ENCODE measurements at regions not wholly inside any gene's neighbourhood (a gene's known extent, or its start where the extent isn't known, plus 50 kb on each side); places are given as distances from the start of the nearest gene placed in this dataset.

DNA sequence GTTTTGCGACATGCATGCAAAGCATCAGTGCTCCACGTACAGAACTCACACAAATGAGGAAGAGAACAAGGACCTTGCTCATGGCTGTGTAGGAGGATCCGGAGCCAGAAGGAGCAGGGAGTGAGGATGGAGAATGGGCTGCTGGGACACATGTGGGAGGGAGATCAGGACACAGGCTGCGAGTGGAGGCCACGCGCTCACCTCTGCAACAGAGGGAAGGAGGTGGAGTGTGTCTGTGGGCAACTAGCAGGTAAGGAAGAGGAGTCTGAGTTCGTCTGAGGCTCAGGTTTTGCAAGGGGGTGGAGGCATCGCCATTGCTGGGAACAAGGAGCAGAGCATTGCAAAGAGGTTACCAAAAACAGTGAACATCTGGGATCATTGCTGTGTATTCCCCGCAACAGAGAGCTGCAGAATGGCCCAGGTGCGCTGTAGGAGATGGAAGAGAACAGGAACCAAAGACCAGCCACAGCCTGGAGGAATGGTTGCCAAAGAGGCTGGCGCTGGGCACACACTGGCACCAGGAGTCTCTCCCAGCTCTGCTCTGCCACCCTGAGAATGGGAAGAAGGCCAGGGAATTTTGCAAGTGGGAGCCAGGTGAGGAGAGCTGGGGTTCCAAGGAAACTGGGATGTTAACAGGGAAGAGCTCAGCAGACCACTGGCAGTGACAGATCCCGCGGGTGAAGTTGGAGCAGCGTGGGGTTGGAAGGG is 90.0 kb upstream of the RPS6KA2 start:
- H3K27me3 Mint-ChIP-seq (ENCODE audit: insufficient read depth, low read depth), result peaks cover 2% of the 10 kb centered on the region
- no peak overlapping the region for H3K4me3 Mint-ChIP-seq
- DNase-seq (ENCODE audit: low spot score), result no peak

GRCh38 chr6:166715992-166716391 is 88.9 kb upstream of the RPS6KA2 start:
- Histone ChIP-seq H3K36me3 (no peaks in the 10 kb centered on the region), H3K27ac (no peak overlapping the region), H3K4me1 (no peaks in the 10 kb centered on the region), H3F3A (ENCODE audit: low read depth) (no peaks in the 10 kb centered on the region), H3K79me2 (ENCODE audit: low read depth) (no peaks in the 10 kb centered on the region), H3K4me2 (no peak overlapping the region), H3K27me3 (no peaks in the 10 kb centered on the region), H3K9ac (no peak overlapping the region), H2AFZ (replicated peaks) (no peak overlapping the region), H3K9me3 (ENCODE audit: low read depth) (no peaks in the 10 kb centered on the region), H4K20me1 (ENCODE audit: low read depth) (no peaks in the 10 kb centered on the region), H3K4me3 (no peak overlapping the region)
- no peak for DNase-seq (ENCODE audit: low spot score)
- no peak overlapping the region for H3K27ac Mint-ChIP-seq
- H3K4me1 Mint-ChIP-seq, result peaks cover 9% of the 10 kb centered on the region
- no peak overlapping the region for H3K4me3 Mint-ChIP-seq
- no peak for TF ChIP-seq CTCF (IDR thresholded peaks at IDR 0.05)
- peaks cover 4% of the 10 kb centered on the region for H3K9me3 Mint-ChIP-seq
- peaks cover 2% of the 10 kb centered on the region for H3K27me3 Mint-ChIP-seq (ENCODE audit: insufficient read depth, low read depth)
- no peaks in the 10 kb centered on the region for H3K36me3 Mint-ChIP-seq

More for the DNA sequence above, 90.0 kb upstream of the RPS6KA2 start:
- peaks cover 9% of the 10 kb centered on the region for H3K4me1 Mint-ChIP-seq
- Histone ChIP-seq H3F3A (ENCODE audit: low read depth) (no peaks in the 10 kb centered on the region), H4K20me1 (ENCODE audit: low read depth) (no peaks in the 10 kb centered on the region), H3K4me3 (no peak overlapping the region), H3K9ac (no peak overlapping the region), H3K27me3 (no peaks in the 10 kb centered on the region), H3K4me2 (no peak overlapping the region), H3K79me2 (ENCODE audit: low read depth) (no peaks in the 10 kb centered on the region), H3K27ac (no peak overlapping the region), H3K9me3 (ENCODE audit: low read depth) (no peaks in the 10 kb centered on the region), H3K4me1 (no peaks in the 10 kb centered on the region), H3K36me3 (no peaks in the 10 kb centered on the region), H2AFZ (replicated peaks) (no peak overlapping the region)
- no peaks in the 10 kb centered on the region for H3K36me3 Mint-ChIP-seq
- TF ChIP-seq CTCF (IDR thresholded peaks at IDR 0.05) (no peak), EZH2 (IDR thresholded peaks at IDR 0.05) (no peak), EZH2phosphoT487 (IDR thresholded peaks at IDR 0.05) (no peak)
- peak overlapping the region; percentile 7 for H3K27ac Mint-ChIP-seq
- H3K9me3 Mint-ChIP-seq, result no peaks in the 10 kb centered on the region

DNA sequence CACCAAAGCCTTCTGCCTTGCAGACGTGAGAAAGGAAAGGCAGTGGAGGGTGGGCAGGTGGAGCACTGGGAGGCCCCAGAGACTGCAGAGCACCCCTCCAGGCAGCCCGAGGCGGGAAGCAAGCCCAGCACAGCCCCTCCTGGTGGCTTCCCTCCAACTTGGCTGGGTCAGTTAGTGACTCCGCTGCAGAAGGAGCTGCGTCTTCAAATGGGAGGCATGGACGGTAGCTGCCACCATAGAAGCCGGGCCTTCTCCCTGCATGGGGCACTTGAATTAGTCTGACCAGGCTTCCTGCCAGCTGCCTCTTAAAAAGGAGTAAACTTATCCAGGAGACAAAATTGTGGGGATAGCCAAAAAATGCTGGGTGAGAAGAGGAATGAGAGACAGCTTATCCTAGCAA is 88.0 kb upstream of the RPS6KA2 start:
- no peak overlapping the region for H3K9ac ChIP-seq
- Mint-ChIP-seq H3K36me3 (no peaks in the 10 kb centered on the region), H3K4me3 (no peak overlapping the region)

More for the DNA sequence above, 88.0 kb upstream of the RPS6KA2 start:
- Histone ChIP-seq H3K27me3 (no peaks in the 10 kb centered on the region), H3F3A (ENCODE audit: low read depth) (no peaks in the 10 kb centered on the region), H3K79me2 (ENCODE audit: low read depth) (no peaks in the 10 kb centered on the region), H4K20me1 (ENCODE audit: low read depth) (no peaks in the 10 kb centered on the region), H3K4me1 (no peaks in the 10 kb centered on the region), H3K36me3 (no peaks in the 10 kb centered on the region), H3K4me2 (no peak overlapping the region), H2AFZ (replicated peaks) (no peak overlapping the region), H3K27ac (no peak overlapping the region), H3K4me3 (no peak overlapping the region), H3K9me3 (ENCODE audit: low read depth) (no peaks in the 10 kb centered on the region)
- peak; percentile 27 for DNase-seq (ENCODE audit: low spot score)
- H3K27me3 Mint-ChIP-seq (ENCODE audit: insufficient read depth, low read depth), result peaks cover 2% of the 10 kb centered on the region
- H3K27ac Mint-ChIP-seq, result no peak overlapping the region
- TF ChIP-seq CTCF (IDR thresholded peaks at IDR 0.05) (peak; percentile 19), EZH2phosphoT487 (IDR thresholded peaks at IDR 0.05) (no peak), EZH2 (IDR thresholded peaks at IDR 0.05) (no peak)
- peaks cover 9% of the 10 kb centered on the region for H3K4me1 Mint-ChIP-seq
- H3K9me3 Mint-ChIP-seq, result peaks cover 4% of the 10 kb centered on the region

All from neural progenitor cell (in vitro differentiated cells).